ENCODE measurements at regions not wholly inside any gene's neighbourhood (a gene's known extent, or its start where the extent isn't known, plus 50 kb on each side); places are given as distances from the start of the nearest gene placed in this dataset.
A peak's percentile ranks its signal among the peaks of the same experiment; 100 is the strongest.
"Not testable (repeated sequence)": the region's sequence is repeated elsewhere in the genome, so short reads cannot be mapped to it uniquely, and the experiment has no call there.

- no peak for DNase-seq
These were observed 127.1 kb downstream of the GLRX3 start for GRCh38 chr10:130263289-130263688.

- no peak for DNase-seq
These were observed 129.4 kb downstream of the GLRX3 start for GRCh38 chr10:130265542-130265941.

GRCh38 chr10:130282492-130283218 lies 146.5 kb downstream of the GLRX3 start:
- no peak for DNase-seq

- DNase-seq: no peak
These were observed 147.0 kb downstream of the GLRX3 start for GRCh38 chr10:130283219-130283545.

GRCh38 chr10:130295761-130296160 lies 159.6 kb downstream of the GLRX3 start:
- not testable (repeated sequence) for DNase-seq

- peak; percentile 57 for DNase-seq
These were observed 164.4 kb downstream of the GLRX3 start for GRCh38 chr10:130300608-130301020.

- peak; percentile 54 for DNase-seq
These were observed 165.1 kb downstream of the GLRX3 start for GRCh38 chr10:130301021-130301892.

GRCh38 chr10:130326954-130327353 lies 190.8 kb downstream of the GLRX3 start:
- no peak for DNase-seq

- no peak for DNase-seq
These were observed 193.6 kb downstream of the GLRX3 start for GRCh38 chr10:130329792-130330191.

- DNase-seq: no peak
These were observed 197.0 kb downstream of the GLRX3 start for GRCh38 chr10:130333185-130333584.

- no peak for DNase-seq
These were observed 199.1 kb downstream of the GLRX3 start for GRCh38 chr10:130335336-130335735.

GRCh38 chr10:130336617-130337304 lies 200.6 kb downstream of the GLRX3 start:
- DNase-seq: no peak

- no peak for DNase-seq
These were observed 201.1 kb downstream of the GLRX3 start for GRCh38 chr10:130337305-130337640.

- DNase-seq: no peak
These were observed 201.8 kb downstream of the GLRX3 start for GRCh38 chr10:130337696-130338635.

GRCh38 chr10:130338636-130339024 lies 202.4 kb downstream of the GLRX3 start:
- DNase-seq: no peak

- no peak for DNase-seq
These were observed 202.9 kb downstream of the GLRX3 start for GRCh38 chr10:130339091-130339490.

- DNase-seq: no peak
These were observed 203.7 kb downstream of the GLRX3 start for GRCh38 chr10:130339911-130340310.

GRCh38 chr10:130340816-130341215 lies 204.6 kb downstream of the GLRX3 start:
- no peak for DNase-seq

GRCh38 chr10:130341356-130341755 lies 205.2 kb downstream of the GLRX3 start:
- DNase-seq: no peak

- no peak for DNase-seq
These were observed 209.5 kb downstream of the GLRX3 start for GRCh38 chr10:130345728-130346127.

GRCh38 chr10:130350996-130351395 lies 214.8 kb downstream of the GLRX3 start:
- no peak for DNase-seq

GRCh38 chr10:130351466-130352290 lies 215.5 kb downstream of the GLRX3 start:
- no peak for DNase-seq

Measured in CD4-positive, alpha-beta T cell treated with Interleukin-4 for 4 hours (primary cell).